HFF-Myc (cell line): ENCODE measurements at regions not wholly inside any gene's neighbourhood (a gene's known extent, or its start where the extent isn't known, plus 50 kb on each side); places are given as distances from the start of the nearest gene placed in this dataset.

Experiments
- DNase-seq: peaks from one replicate; pipeline ENCODE4 v3.0.0-alpha.2; 2011; ENCODE audit warnings: low read depth; ENCODE audit errors: extremely low read depth
- H3K4me3 ChIP-seq: replicated peaks from 2 replicates; pipeline ENCODE4 v1.5.1; 2011; ENCODE audit warnings: low read depth, mild to moderate bottlenecking, control low read depth, low read length
- CTCF ChIP-seq: IDR thresholded peaks from 2 replicates; pipeline ENCODE4 v1.5.1; 2012; ENCODE audit warnings: mild to moderate bottlenecking, low read depth, low read length, control low read depth; ENCODE audit errors: missing control alignments

GRCh38 chr15:62788224-62788623 lies 254.3 kb upstream of the TPM1 start:
- no peak for DNase-seq
- H3K4me3 ChIP-seq = no peak overlapping the region
- no peak for TF ChIP-seq CTCF

- DNase-seq = no peak
- no peak overlapping the region for H3K4me3 ChIP-seq
- TF ChIP-seq CTCF = no peak
Observed at GRCh38 chr15:62790546-62790945, 252.0 kb upstream of the TPM1 start.

- H3K4me3 ChIP-seq = no peak overlapping the region
- TF ChIP-seq CTCF = no peak
- no peak for DNase-seq
Observed at GRCh38 chr15:62791694-62792093, 250.9 kb upstream of the TPM1 start.

- no peak overlapping the region for H3K4me3 ChIP-seq
- TF ChIP-seq CTCF = no peak
- no peak for DNase-seq
Observed at GRCh38 chr15:62792986-62793751, 249.4 kb upstream of the TPM1 start.

GRCh38 chr15:62793752-62794144 lies 248.8 kb upstream of the TPM1 start:
- no peak for TF ChIP-seq CTCF
- DNase-seq = no peak
- no peak overlapping the region for H3K4me3 ChIP-seq

GRCh38 chr15:62795171-62795570 lies 247.4 kb upstream of the TPM1 start:
- TF ChIP-seq CTCF = no peak
- no peak for DNase-seq
- no peak overlapping the region for H3K4me3 ChIP-seq
